Mucosa of rectum (tissue), 2 donors: ENCODE measurements at regions not wholly inside any gene's neighbourhood (a gene's known extent, or its start where the extent isn't known, plus 50 kb on each side); places are given as distances from the start of the nearest gene placed in this dataset.

Experiments
- H3K27ac ChIP-seq, 2 donors: one replicate each; pipeline ENCODE4 v1.7.0; 2013; ENCODE audit warnings: inconsistent platforms in 2 of 2, low read depth in 2 of 2, low read length in 2 of 2
- H3K27me3 ChIP-seq, 2 donors: one replicate each; pipeline ENCODE4 v1.7.0; 2013; ENCODE audit warnings: low read length in 2 of 2; ENCODE audit not compliant: control insufficient read depth in 2 of 2, insufficient read depth in 2 of 2
- H3K36me3 ChIP-seq, 2 donors: one replicate each; pipeline ENCODE4 v1.7.0; 2013; ENCODE audit warnings: low read length in 2 of 2; ENCODE audit not compliant: control insufficient read depth in 2 of 2, insufficient read depth in 2 of 2
- H3K4me1 ChIP-seq, 2 donors: one replicate each; pipeline ENCODE4 v1.7.0; 2013; ENCODE audit warnings: low read length in 2 of 2, mild to moderate bottlenecking in 1 of 2; ENCODE audit not compliant: control insufficient read depth in 2 of 2, insufficient read depth in 2 of 2
- H3K4me3 ChIP-seq, 2 donors: one replicate each; pipeline ENCODE4 v1.7.0; 2013; ENCODE audit warnings: low read length in 2 of 2
- H3K9ac ChIP-seq, 2 donors: one replicate each; pipeline ENCODE4 v1.7.0; 2013; ENCODE audit warnings: low read length in 2 of 2, low read depth in 1 of 2, mild to moderate bottlenecking in 1 of 2
- H3K9me3 ChIP-seq, 2 donors: one replicate each; pipeline ENCODE4 v1.7.0; 2013; ENCODE audit warnings: low read length in 2 of 2; ENCODE audit not compliant: control insufficient read depth in 2 of 2
- donor health status: healthy.
- donor health status: Normal muscosa, but diverticular disease.

- no peaks in the 10 kb centered on the region for H3K9me3 ChIP-seq
- H3K4me1 ChIP-seq, result no peaks in the 10 kb centered on the region
- H3K4me3 ChIP-seq, result no peak overlapping the region
- no peaks in the 10 kb centered on the region for H3K36me3 ChIP-seq
- no peak overlapping the region for H3K27ac ChIP-seq
- peaks cover 0 to 3% of the 10 kb centered on the region in 2 donors for H3K27me3 ChIP-seq
- no peak overlapping the region for H3K9ac ChIP-seq
Measured at GRCh38 chr2:128621074-128621473, 302.4 kb upstream of the HS6ST1 start.

GRCh38 chr2:128622371-128622770 lies 303.7 kb upstream of the HS6ST1 start:
- Histone ChIP-seq H3K9me3 (no peaks in the 10 kb centered on the region), H3K27me3 (peaks cover 0 to 3% of the 10 kb centered on the region in 2 donors), H3K27ac (no peak overlapping the region), H3K9ac (no peak overlapping the region), H3K4me1 (no peaks in the 10 kb centered on the region), H3K4me3 (no peak overlapping the region), H3K36me3 (no peaks in the 10 kb centered on the region)

GRCh38 chr2:128622955-128623620 lies 304.4 kb upstream of the HS6ST1 start:
- Histone ChIP-seq H3K4me3 (no peak overlapping the region), H3K9ac (no peak overlapping the region), H3K4me1 (no peaks in the 10 kb centered on the region), H3K9me3 (no peaks in the 10 kb centered on the region), H3K36me3 (no peaks in the 10 kb centered on the region), H3K27ac (no peak overlapping the region), H3K27me3 (peaks cover 0 to 3% of the 10 kb centered on the region in 2 donors)

GRCh38 chr2:128623776-128624761 lies 305.4 kb upstream of the HS6ST1 start:
- no peaks in the 10 kb centered on the region for H3K36me3 ChIP-seq
- H3K4me3 ChIP-seq, result no peak overlapping the region
- no peaks in the 10 kb centered on the region for H3K9me3 ChIP-seq
- H3K4me1 ChIP-seq, result no peaks in the 10 kb centered on the region
- no peak overlapping the region for H3K27ac ChIP-seq
- no peak overlapping the region for H3K9ac ChIP-seq
- H3K27me3 ChIP-seq, result peaks cover 0 to 3% of the 10 kb centered on the region in 2 donors

GRCh38 chr2:128624956-128625355 lies 306.3 kb upstream of the HS6ST1 start:
- Histone ChIP-seq H3K27me3 (peaks cover 0 to 3% of the 10 kb centered on the region in 2 donors), H3K4me3 (no peak overlapping the region), H3K9me3 (no peaks in the 10 kb centered on the region), H3K27ac (no peak overlapping the region), H3K36me3 (no peaks in the 10 kb centered on the region), H3K9ac (no peak overlapping the region), H3K4me1 (no peaks in the 10 kb centered on the region)

GRCh38 chr2:128625421-128625820 lies 306.8 kb upstream of the HS6ST1 start:
- Histone ChIP-seq H3K27me3 (peaks cover 0 to 3% of the 10 kb centered on the region in 2 donors), H3K36me3 (no peaks in the 10 kb centered on the region), H3K9ac (no peak overlapping the region), H3K4me1 (no peaks in the 10 kb centered on the region), H3K4me3 (no peak overlapping the region), H3K9me3 (no peaks in the 10 kb centered on the region), H3K27ac (no peak overlapping the region)

GRCh38 chr2:128625963-128626759 lies 307.5 kb upstream of the HS6ST1 start:
- Histone ChIP-seq H3K4me3 (no peak overlapping the region), H3K36me3 (no peaks in the 10 kb centered on the region), H3K27ac (no peak overlapping the region), H3K9ac (no peak overlapping the region), H3K4me1 (no peaks in the 10 kb centered on the region), H3K9me3 (no peaks in the 10 kb centered on the region), H3K27me3 (peaks cover 0 to 3% of the 10 kb centered on the region in 2 donors)

- H3K27ac ChIP-seq, result no peak overlapping the region
- H3K4me3 ChIP-seq, result no peak overlapping the region
- no peak overlapping the region for H3K9ac ChIP-seq
- H3K4me1 ChIP-seq, result no peaks in the 10 kb centered on the region
- H3K9me3 ChIP-seq, result no peaks in the 10 kb centered on the region
- H3K27me3 ChIP-seq, result peaks cover 0 to 3% of the 10 kb centered on the region in 2 donors
- H3K36me3 ChIP-seq, result no peaks in the 10 kb centered on the region
Measured at GRCh38 chr2:128626760-128627511, 308.3 kb upstream of the HS6ST1 start.

- Histone ChIP-seq H3K27me3 (peaks cover 0 to 3% of the 10 kb centered on the region in 2 donors), H3K9ac (no peak overlapping the region), H3K36me3 (no peaks in the 10 kb centered on the region), H3K27ac (no peak overlapping the region), H3K9me3 (no peaks in the 10 kb centered on the region), H3K4me1 (no peaks in the 10 kb centered on the region), H3K4me3 (no peak overlapping the region)
Measured at GRCh38 chr2:128628206-128628605, 309.5 kb upstream of the HS6ST1 start.
